CMK (cell line): ENCODE measurements at regions not wholly inside any gene's neighbourhood (a gene's known extent, or its start where the extent isn't known, plus 50 kb on each side); places are given as distances from the start of the nearest gene placed in this dataset.

Experiments
- DNase-seq: peaks from one replicate; pipeline ENCODE4 v3.0.0-alpha.2; 2010; ENCODE audit warnings: low read depth

DNA sequence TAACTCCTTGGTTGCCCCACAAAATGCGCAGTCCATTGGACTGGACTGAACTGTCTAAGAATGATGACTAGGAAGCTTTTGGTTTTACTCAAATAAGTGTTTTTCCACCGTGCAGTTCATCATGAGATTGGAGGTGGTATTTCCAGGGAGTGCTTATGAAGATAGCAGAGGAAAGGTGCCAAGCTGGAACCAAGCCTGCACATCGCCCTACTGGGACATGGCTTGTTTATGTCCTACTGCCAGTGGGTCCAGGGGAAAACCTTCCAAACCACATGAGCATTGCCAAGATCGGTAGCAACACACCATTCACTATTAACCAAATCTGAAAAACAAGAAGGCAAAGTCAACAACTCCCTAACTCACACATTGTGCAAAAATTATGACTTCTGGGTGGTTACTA lies 54.7 kb upstream of the DSCAM start:
- DNase-seq = no peak

GRCh38 chr21:40902299-40902698 lies 55.3 kb upstream of the DSCAM start:
- DNase-seq = no peak

DNA sequence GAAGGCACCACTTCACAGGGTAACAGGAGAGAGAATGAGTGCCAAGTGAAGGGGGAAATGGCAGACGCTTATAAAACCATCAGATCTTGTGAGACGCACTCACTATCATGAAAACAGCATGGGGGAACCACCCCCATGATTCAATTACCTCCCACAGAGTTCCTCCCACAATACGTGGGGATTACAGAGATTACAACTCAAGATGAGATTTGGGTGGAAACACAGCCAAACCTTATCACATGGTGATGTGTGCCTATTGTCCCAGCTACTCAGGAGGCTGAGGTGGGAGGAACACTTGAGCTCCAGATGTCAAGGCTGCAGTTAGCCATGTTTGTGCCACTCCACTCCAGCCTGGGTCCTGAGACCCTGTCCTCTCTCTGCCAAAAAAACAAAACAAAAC lies 56.0 kb upstream of the DSCAM start:
- no peak for DNase-seq

GRCh38 chr21:40905251-40905650 lies 58.3 kb upstream of the DSCAM start:
- DNase-seq = no peak

DNA sequence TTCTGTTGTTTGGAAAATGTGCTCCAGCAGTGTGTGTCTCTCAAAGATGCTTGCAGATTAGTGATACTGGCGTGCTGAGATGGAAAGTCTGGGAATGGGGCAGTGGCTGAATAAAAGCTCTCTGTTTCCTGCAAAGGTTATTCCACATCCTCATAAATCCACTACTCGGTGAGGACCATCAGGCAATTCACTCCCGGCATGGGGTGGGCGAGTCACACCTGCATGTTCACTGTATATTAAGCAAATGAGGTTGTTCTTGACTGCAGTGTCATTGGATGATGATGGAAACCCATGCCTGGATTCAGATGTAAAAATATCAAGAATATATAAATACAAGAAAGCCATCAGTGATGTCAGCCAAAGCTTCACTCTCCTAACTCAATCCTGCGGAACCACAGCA lies 65.4 kb upstream of the DSCAM start:
- DNase-seq = no peak

GRCh38 chr21:40915114-40915513 lies 68.2 kb upstream of the DSCAM start:
- no peak for DNase-seq

DNA sequence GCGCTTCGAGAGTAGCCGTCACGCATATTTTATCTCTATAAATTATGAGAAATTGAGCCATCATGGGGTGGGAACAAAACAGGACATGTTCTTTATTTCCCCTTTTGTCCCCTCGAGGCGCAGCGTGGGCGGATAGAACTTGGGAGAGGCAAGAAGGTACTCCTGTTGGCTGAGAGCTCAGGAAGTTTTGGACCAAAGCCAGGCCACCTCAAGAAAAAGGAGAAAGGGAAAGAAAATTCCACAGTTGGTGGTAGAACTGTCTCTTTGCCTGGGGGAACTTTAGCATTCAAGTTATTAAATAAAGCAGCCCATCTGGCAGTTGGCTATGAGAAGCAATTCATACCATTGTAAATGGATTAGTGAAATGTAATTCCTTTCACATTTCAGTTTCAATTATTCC lies 76.4 kb upstream of the DSCAM start:
- no peak for DNase-seq

- no peak for DNase-seq
These were observed 76.9 kb upstream of the DSCAM start for GRCh38 chr21:40923901-40924300.

DNA sequence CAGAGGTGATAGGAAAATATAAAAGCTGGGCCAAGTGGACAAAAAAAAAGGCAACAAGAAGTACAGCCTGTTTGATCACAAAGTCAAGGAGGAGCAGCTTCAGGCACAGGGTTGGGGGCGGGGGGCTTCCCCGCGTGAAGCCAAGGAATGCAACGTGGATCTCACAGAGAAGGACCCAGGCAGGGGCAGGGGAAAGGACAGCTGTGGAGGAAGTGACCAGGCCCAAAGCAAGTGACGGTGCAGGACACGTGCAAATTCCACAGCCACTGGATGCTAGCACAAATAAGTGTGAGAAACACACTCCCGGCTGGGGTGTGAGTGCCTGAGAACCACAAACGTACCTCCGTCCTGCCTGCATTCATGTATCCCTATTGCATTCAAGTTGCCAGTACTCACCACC lies 77.7 kb upstream of the DSCAM start:
- DNase-seq = no peak

GRCh38 chr21:40926238-40926637 lies 79.3 kb upstream of the DSCAM start:
- DNase-seq = no peak

DNA sequence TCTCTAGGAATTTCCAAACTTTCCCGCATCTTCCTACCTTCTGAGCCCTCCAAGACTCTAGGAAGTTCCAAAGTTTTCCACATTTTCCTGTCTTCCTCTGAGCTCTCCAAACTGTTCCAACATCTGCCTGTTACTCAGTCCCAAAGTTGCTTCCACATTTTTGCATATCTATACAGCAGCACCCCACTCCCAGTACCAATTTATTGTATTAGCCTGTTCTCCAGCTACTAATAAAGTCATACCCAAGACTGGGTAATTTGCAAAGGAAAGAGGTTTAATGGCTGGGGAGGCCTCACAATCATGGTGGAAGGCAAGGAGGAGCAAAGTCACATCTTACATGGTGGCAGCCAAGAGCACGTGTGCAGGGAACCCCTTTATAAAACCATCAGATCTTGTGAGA lies 82.9 kb upstream of the DSCAM start:
- no peak for DNase-seq

GRCh38 chr21:40931197-40931596 lies 84.2 kb upstream of the DSCAM start:
- no peak for DNase-seq

DNA sequence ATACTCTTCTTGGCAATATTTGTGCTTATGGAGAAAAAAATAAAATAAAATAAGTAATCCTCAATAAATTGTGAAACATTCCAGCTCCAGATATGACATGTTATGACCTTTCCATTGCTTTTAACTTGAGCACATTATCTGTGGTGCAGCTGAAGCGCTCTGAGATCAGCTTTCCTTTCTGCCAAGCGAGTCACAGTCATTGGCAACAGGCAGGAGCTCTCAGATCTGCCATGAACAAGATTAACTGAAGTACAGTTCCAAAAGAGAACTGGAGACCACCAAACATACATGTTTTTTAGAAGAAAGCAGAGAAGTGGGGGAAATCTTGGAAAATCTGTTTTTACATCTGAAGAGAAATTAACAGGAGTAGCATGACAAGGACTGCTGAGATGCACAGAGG lies 89.2 kb upstream of the DSCAM start:
- no peak for DNase-seq

- no peak for DNase-seq
These were observed 89.9 kb upstream of the DSCAM start for GRCh38 chr21:40936771-40937261.

- no peak for DNase-seq
These were observed 91.1 kb upstream of the DSCAM start for GRCh38 chr21:40938078-40938477.

DNA sequence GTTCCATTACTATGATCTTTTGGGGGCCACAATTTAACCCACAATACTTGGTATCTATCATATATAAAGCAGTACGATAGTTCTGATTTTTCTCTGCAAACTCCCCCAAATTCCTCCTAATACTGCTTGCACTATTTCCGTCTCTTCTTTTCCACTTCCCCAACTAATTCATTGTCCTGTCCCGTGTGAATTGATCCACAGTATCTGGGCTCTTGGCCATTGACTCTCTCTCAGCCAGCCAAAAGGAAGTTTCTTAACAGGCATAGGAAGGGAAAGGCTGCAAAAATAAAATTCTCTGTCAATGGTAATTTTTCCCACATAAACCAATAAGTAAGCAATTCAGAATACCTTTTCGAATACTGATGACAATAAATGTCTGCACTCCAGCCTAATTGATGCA lies 91.7 kb upstream of the DSCAM start:
- DNase-seq = no peak

DNA sequence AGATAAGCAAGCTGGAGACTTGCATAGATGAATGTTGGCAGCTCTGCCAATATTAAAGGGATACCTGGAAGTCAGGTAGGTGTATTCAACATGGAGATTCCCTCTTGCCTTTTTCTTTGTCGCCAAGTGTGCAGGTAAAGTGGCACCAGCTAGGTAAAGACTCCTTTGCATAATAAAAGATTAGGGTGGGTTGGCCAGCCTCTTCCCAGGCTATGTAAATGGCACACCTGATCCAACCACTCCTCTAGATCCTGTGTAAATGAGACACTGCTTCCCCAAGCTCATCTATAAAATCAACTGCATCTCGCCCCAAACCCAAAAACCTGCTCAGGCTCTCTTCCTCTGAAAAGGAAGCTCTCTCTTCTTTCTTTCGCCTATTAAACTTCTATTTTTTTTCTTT lies 100.8 kb upstream of the DSCAM start:
- no peak for DNase-seq

GRCh38 chr21:40950970-40951369 lies 104.0 kb upstream of the DSCAM start:
- no peak for DNase-seq

DNA sequence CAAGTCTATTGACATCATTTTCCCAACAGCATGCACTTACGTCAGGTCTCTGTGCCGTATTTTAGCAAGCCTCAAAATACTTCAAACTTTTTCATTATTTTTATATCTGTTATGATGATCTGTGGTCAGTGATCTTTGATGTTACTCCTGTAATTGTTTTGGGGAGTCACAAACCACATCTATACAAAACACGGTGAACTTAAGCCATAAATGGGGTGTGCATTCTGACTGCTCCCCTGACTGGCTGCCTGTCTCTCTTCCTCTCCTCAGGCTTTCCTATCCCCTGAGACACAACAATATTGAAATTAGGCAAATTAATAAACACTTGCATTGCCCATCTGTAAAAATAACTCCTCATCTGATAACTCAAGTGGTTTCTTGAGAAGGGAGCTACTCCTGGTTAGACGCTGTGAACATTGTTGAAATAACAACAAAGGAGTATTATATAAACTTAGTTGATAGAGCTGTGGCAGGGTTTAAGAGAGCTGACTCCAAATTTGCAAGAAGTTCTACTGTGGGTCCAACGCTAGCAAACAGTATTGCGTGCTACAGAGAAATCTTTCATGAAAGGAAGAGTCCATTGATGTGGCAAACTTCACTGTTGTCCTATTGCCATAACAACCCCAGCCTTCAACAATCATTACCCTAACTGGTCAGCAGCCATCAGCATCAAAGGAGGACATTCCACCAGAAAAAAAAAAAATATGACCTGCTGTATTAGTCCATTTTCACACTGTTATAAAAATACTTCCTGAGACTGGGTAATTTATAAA lies 105.8 kb upstream of the DSCAM start:
- no peak for DNase-seq

- no peak for DNase-seq
These were observed 117.7 kb upstream of the DSCAM start for GRCh38 chr21:40964691-40965090.

- no peak for DNase-seq
These were observed 120.8 kb upstream of the DSCAM start for GRCh38 chr21:40967771-40968170.

DNA sequence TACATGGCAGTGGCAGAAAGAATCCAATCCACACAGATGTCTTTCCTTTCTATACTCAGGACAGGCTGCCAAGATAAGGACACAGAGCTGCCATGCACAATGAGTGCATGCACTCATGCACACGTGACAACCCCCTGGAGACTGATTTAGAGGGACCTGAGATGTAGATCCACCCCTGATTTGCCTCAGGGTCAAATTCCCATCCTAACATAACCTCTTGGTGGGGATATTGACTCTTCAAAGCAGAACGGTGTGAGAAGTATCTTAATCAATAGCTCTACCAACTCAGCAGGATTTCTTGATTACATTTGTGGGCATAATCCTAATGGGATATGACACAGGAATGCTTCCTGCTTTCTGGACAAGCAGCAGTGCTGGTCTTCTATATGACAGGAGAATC lies 125.2 kb upstream of the DSCAM start:
- no peak for DNase-seq

DNA sequence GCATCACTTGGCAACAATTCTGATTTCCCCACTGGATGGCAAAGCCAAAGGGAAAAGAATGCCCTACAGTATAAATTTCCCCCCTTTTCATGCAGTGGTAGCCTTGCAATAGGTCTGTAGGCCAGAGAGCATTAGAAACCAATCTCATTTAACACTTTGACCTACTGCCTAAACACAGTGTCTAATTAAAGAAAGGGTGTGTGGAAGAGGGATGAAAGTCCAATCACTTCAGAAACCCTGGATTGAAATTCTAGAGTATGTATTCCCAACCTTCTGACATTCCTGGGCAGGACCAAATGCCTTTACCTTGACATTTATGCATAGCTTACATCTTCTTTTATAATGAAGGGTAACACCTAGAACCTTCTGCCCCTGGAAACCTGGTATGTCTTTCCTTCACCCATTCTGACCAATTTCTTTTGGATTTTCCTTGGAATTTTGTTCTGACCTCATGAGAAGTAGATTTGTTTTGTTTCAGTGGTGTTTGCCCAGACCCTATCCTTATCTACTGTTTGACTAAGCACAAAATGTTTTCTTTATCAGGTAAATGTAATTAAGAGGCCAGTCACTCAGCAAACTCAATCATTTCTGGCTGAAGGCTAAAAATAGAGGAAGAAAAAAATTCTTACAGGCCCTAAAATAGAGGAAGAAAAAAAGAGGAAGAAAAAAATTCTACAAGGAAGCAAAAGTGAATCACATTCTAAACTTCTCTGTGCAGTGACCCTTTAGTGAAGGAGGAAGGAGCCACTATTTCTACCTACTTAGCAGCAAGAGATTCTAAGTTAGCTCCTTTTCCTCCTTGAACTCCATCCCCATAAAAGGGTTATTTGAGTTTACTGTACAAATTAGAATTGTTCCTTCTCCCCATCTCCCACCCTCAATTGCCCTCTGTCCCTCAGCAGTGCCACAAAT lies 129.5 kb upstream of the DSCAM start:
- DNase-seq = no peak
